T-helper 1 cell (primary cell): ENCODE measurements at regions not wholly inside any gene's neighbourhood (a gene's known extent, or its start where the extent isn't known, plus 50 kb on each side); places are given as distances from the start of the nearest gene placed in this dataset.
"Not testable (repeated sequence)": the region's sequence is repeated elsewhere in the genome, so short reads cannot be mapped to it uniquely, and the experiment has no call there.

Source experiments
- DNase-seq, 5 donors: peaks; one replicate each; pipeline ENCODE4 v3.0.0-alpha.2; 2012 to 2020

GRCh38 chr3:86793786-86794185 is 197.2 kb downstream of the VGLL3 start:
- no peak for DNase-seq

- no peak for DNase-seq
Observed at GRCh38 chr3:86792316-86792715, 198.6 kb downstream of the VGLL3 start.

GRCh38 chr3:86790884-86791549 is 199.9 kb downstream of the VGLL3 start:
- DNase-seq: no peak

GRCh38 chr3:86788371-86788770 is 202.6 kb downstream of the VGLL3 start:
- no peak for DNase-seq

GRCh38 chr3:86787091-86787490 is 203.9 kb downstream of the VGLL3 start:
- DNase-seq: no peak

- DNase-seq: no peak
Observed at GRCh38 chr3:86785386-86785785, 205.6 kb downstream of the VGLL3 start.

GRCh38 chr3:86782866-86783265 is 208.1 kb downstream of the VGLL3 start:
- no peak for DNase-seq

- no peak for DNase-seq
Observed at GRCh38 chr3:86782286-86782685, 208.7 kb downstream of the VGLL3 start.

- no peak for DNase-seq
Observed at GRCh38 chr3:86774082-86774691, 216.8 kb downstream of the VGLL3 start.

GRCh38 chr3:86772699-86773098 is 218.2 kb downstream of the VGLL3 start:
- no peak for DNase-seq

GRCh38 chr3:86771741-86772512 is 219.0 kb downstream of the VGLL3 start:
- no peak for DNase-seq

- no peak for DNase-seq
Observed at GRCh38 chr3:86766331-86766730, 224.6 kb downstream of the VGLL3 start.

- DNase-seq: not testable (repeated sequence)
Observed at GRCh38 chr3:86757322-86758179, 233.4 kb downstream of the VGLL3 start.

- DNase-seq: no peak
Observed at GRCh38 chr3:86748015-86748414, 242.9 kb downstream of the VGLL3 start.

GRCh38 chr3:86744051-86744450 is 246.9 kb downstream of the VGLL3 start:
- DNase-seq: no peak

- DNase-seq: no peak
Observed at GRCh38 chr3:86743233-86743632, 247.7 kb downstream of the VGLL3 start.

- DNase-seq: no peak
Observed at GRCh38 chr3:86740751-86741150, 250.2 kb downstream of the VGLL3 start.

- DNase-seq: no peak
Observed at GRCh38 chr3:86739244-86739643, 251.7 kb downstream of the VGLL3 start.

GRCh38 chr3:86738684-86739083 is 252.3 kb downstream of the VGLL3 start:
- DNase-seq: no peak

GRCh38 chr3:86737517-86737916 is 253.4 kb downstream of the VGLL3 start:
- no peak for DNase-seq

GRCh38 chr3:86733257-86733656 is 257.7 kb downstream of the VGLL3 start:
- DNase-seq: no peak

GRCh38 chr3:86731501-86731901 is 259.4 kb downstream of the VGLL3 start:
- DNase-seq: no peak

- DNase-seq: no peak
Observed at GRCh38 chr3:86723433-86723832, 267.5 kb downstream of the VGLL3 start.
